Nucleus accumbens (tissue), 56 donors: ENCODE measurements at regions not wholly inside any gene's neighbourhood (a gene's known extent, or its start where the extent isn't known, plus 50 kb on each side); places are given as distances from the start of the nearest gene placed in this dataset.
"Not testable (repeated sequence)": the region's sequence is repeated elsewhere in the genome, so short reads cannot be mapped to it uniquely, and the experiment has no call there.

ENCODE experiments used
- DNase-seq, 56 donors: peaks; one replicate each; lab custom pipeline; 2025; lab: John Stamatoyannopoulos, UW

GRCh38 chr6:139981066-139981624 lies 606.7 kb upstream of the CITED2 start:
- no peak for DNase-seq

GRCh38 chr6:139980631-139981030 lies 606.2 kb upstream of the CITED2 start:
- DNase-seq = not testable (repeated sequence)

- no peak for DNase-seq
Measured at GRCh38 chr6:139979021-139979725, 604.7 kb upstream of the CITED2 start.

- DNase-seq = no peak
Measured at GRCh38 chr6:139977887-139978332, 603.5 kb upstream of the CITED2 start.

GRCh38 chr6:139973669-139974344 lies 599.4 kb upstream of the CITED2 start:
- no peak for DNase-seq

GRCh38 chr6:139972116-139972515 lies 597.7 kb upstream of the CITED2 start:
- DNase-seq = no peak

GRCh38 chr6:139970591-139970991 lies 596.1 kb upstream of the CITED2 start:
- DNase-seq = no peak

GRCh38 chr6:139967497-139967896 lies 593.0 kb upstream of the CITED2 start:
- no peak for DNase-seq

GRCh38 chr6:139965393-139965792 lies 590.9 kb upstream of the CITED2 start:
- DNase-seq = no peak

- DNase-seq = no peak
Measured at GRCh38 chr6:139964737-139965136, 590.3 kb upstream of the CITED2 start.

GRCh38 chr6:139962654-139963347 lies 588.4 kb upstream of the CITED2 start:
- DNase-seq = no peak

GRCh38 chr6:139961190-139961589 lies 586.7 kb upstream of the CITED2 start:
- no peak for DNase-seq

- DNase-seq = no peak
Measured at GRCh38 chr6:139960671-139961070, 586.2 kb upstream of the CITED2 start.

- DNase-seq = no peak
Measured at GRCh38 chr6:139955366-139956155, 581.1 kb upstream of the CITED2 start.

GRCh38 chr6:139954463-139955071 lies 580.1 kb upstream of the CITED2 start:
- DNase-seq = no peak

- not testable (repeated sequence) for DNase-seq
Measured at GRCh38 chr6:139953780-139954179, 579.3 kb upstream of the CITED2 start.

- no peak for DNase-seq
Measured at GRCh38 chr6:139951172-139951571, 576.7 kb upstream of the CITED2 start.

GRCh38 chr6:139944976-139945375 lies 570.5 kb upstream of the CITED2 start:
- no peak for DNase-seq

GRCh38 chr6:139944131-139944530 lies 569.7 kb upstream of the CITED2 start:
- no peak for DNase-seq

GRCh38 chr6:139943391-139943790 lies 568.9 kb upstream of the CITED2 start:
- DNase-seq = no peak
